ENCODE measurements at regions not wholly inside any gene's neighbourhood (a gene's known extent, or its start where the extent isn't known, plus 50 kb on each side); places are given as distances from the start of the nearest gene placed in this dataset.

- no peak for DNase-seq (ENCODE audit: low read depth, low spot score)
Measured at GRCh38 chr2:164102366-164102765, 366.6 kb upstream of the FIGN start.

GRCh38 chr2:164091673-164092072 is 355.9 kb upstream of the FIGN start:
- no peak for DNase-seq (ENCODE audit: low read depth, low spot score)

GRCh38 chr2:164090533-164090932 is 354.7 kb upstream of the FIGN start:
- no peak for DNase-seq (ENCODE audit: low read depth, low spot score)

GRCh38 chr2:164084066-164084465 is 348.3 kb upstream of the FIGN start:
- no peak for DNase-seq (ENCODE audit: low read depth, low spot score)

GRCh38 chr2:164080486-164080885 is 344.7 kb upstream of the FIGN start:
- no peak for DNase-seq (ENCODE audit: low read depth, low spot score)

- DNase-seq (ENCODE audit: low read depth, low spot score), result no peak
Measured at GRCh38 chr2:164079258-164079657, 343.4 kb upstream of the FIGN start.

- DNase-seq (ENCODE audit: low read depth, low spot score), result no peak
Measured at GRCh38 chr2:164078421-164078820, 342.6 kb upstream of the FIGN start.

- DNase-seq (ENCODE audit: low read depth, low spot score), result no peak
Measured at GRCh38 chr2:164073101-164074074, 337.6 kb upstream of the FIGN start.

GRCh38 chr2:164069540-164069939 is 333.7 kb upstream of the FIGN start:
- DNase-seq (ENCODE audit: low read depth, low spot score), result no peak

- DNase-seq (ENCODE audit: low read depth, low spot score), result no peak
Measured at GRCh38 chr2:164068063-164068462, 332.3 kb upstream of the FIGN start.

- no peak for DNase-seq (ENCODE audit: low read depth, low spot score)
Measured at GRCh38 chr2:164066095-164066494, 330.3 kb upstream of the FIGN start.

GRCh38 chr2:164065038-164065437 is 329.2 kb upstream of the FIGN start:
- DNase-seq (ENCODE audit: low read depth, low spot score), result no peak

- no peak for DNase-seq (ENCODE audit: low read depth, low spot score)
Measured at GRCh38 chr2:164061129-164061746, 325.4 kb upstream of the FIGN start.

- no peak for DNase-seq (ENCODE audit: low read depth, low spot score)
Measured at GRCh38 chr2:164060031-164060430, 324.2 kb upstream of the FIGN start.

GRCh38 chr2:164055623-164056022 is 319.8 kb upstream of the FIGN start:
- no peak for DNase-seq (ENCODE audit: low read depth, low spot score)

- DNase-seq (ENCODE audit: low read depth, low spot score), result no peak
Measured at GRCh38 chr2:164054651-164055050, 318.8 kb upstream of the FIGN start.

- no peak for DNase-seq (ENCODE audit: low read depth, low spot score)
Measured at GRCh38 chr2:164053021-164053420, 317.2 kb upstream of the FIGN start.

- no peak for DNase-seq (ENCODE audit: low read depth, low spot score)
Measured at GRCh38 chr2:164052006-164052405, 316.2 kb upstream of the FIGN start.

GRCh38 chr2:164048729-164049128 is 312.9 kb upstream of the FIGN start:
- no peak for DNase-seq (ENCODE audit: low read depth, low spot score)

GRCh38 chr2:164046040-164046439 is 310.2 kb upstream of the FIGN start:
- no peak for DNase-seq (ENCODE audit: low read depth, low spot score)

GRCh38 chr2:164044622-164045021 is 308.8 kb upstream of the FIGN start:
- DNase-seq (ENCODE audit: low read depth, low spot score), result no peak

- no peak for DNase-seq (ENCODE audit: low read depth, low spot score)
Measured at GRCh38 chr2:164039270-164039669, 303.5 kb upstream of the FIGN start.

- no peak for DNase-seq (ENCODE audit: low read depth, low spot score)
Measured at GRCh38 chr2:164032995-164033394, 297.2 kb upstream of the FIGN start.

Measured in smooth muscle cell of the brain vasculature (primary cell).